Tibial nerve (tissue), 4 donors: ENCODE measurements at regions not wholly inside any gene's neighbourhood (a gene's known extent, or its start where the extent isn't known, plus 50 kb on each side); places are given as distances from the start of the nearest gene placed in this dataset.
"Not testable (repeated sequence)": the region's sequence is repeated elsewhere in the genome, so short reads cannot be mapped to it uniquely, and the experiment has no call there.

ENCODE experiments used
- DNase-seq, 2 donors: peaks; one replicate each; pipeline ENCODE4 v3.0.0-alpha.2; 2019; ENCODE audit warnings: low spot score in 2 of 2
- H3K27ac ChIP-seq, 4 donors: fragments of 200-600 bp; sonication (generic) in 3 of 4; one replicate each; pipeline ENCODE4 v1.5.1; 2017 to 2019; ENCODE audit warnings: mild to moderate bottlenecking in 1 of 4
- H3K27me3 ChIP-seq, 2 donors: fragments of 200-600 bp; sonication (generic) in 1 of 2; one replicate each; pipeline versions ENCODE4 v1.5.1 to v1.6.0; 2017 to 2019
- H3K36me3 ChIP-seq, 3 donors: fragments of 200-600 bp; sonication (generic); one replicate each; pipeline ENCODE4 v1.5.1; 2018 to 2019
- H3K4me1 ChIP-seq, 4 donors: fragments of 200-600 bp; sonication (generic) in 3 of 4; one replicate each; pipeline ENCODE4 v1.5.1; 2017 to 2019
- H3K4me3 ChIP-seq, 4 donors: fragments of 200-600 bp; sonication (generic) in 3 of 4; one replicate each; pipeline ENCODE4 v1.5.1; 2017 to 2019; ENCODE audit warnings: mild to moderate bottlenecking in 1 of 4, moderate library complexity in 1 of 4
- H3K9me3 ChIP-seq, 4 donors: fragments of 200-600 bp; sonication (generic) in 3 of 4; one replicate each; pipeline ENCODE4 v1.5.1; 2017 to 2019
- EP300 ChIP-seq, 2 donors: sonication (generic); formaldehyde crosslinking; IDR thresholded peaks; one replicate each; pipeline ENCODE4 v1.6.1; 2017; ENCODE audit warnings: antibody characterized with exemption in 2 of 2, mild to moderate bottlenecking in 1 of 2
- POLR2A ChIP-seq, 2 donors: fragments of 450-650 bp; IDR thresholded peaks; one replicate each; pipeline ENCODE4 v1.6.1; 2017; ENCODE audit warnings: antibody characterized with exemption in 2 of 2, mild to moderate bottlenecking in 2 of 2, moderate library complexity in 2 of 2
- WGBS, 2 donors: methylation state at CpG; one replicate each; pipeline ENCODE4 v1.1.5; 2018; 5-methylcytosine and 5-hydroxymethylcytosine counted together
- TF ChIP-seq, protein P1 (sequence below), 5 experiments: fragments of 200-600 bp in 3 of 5; fragments of 450-650 bp in 2 of 5; sonication (generic) in 3 of 5; IDR thresholded peaks; one replicate each; pipeline ENCODE4 v1.5.1; 2016 to 2019; ENCODE audit warnings: antibody characterized with exemption in 5 of 5, mild to moderate bottlenecking in 3 of 5, moderate library complexity in 2 of 5

DNA sequence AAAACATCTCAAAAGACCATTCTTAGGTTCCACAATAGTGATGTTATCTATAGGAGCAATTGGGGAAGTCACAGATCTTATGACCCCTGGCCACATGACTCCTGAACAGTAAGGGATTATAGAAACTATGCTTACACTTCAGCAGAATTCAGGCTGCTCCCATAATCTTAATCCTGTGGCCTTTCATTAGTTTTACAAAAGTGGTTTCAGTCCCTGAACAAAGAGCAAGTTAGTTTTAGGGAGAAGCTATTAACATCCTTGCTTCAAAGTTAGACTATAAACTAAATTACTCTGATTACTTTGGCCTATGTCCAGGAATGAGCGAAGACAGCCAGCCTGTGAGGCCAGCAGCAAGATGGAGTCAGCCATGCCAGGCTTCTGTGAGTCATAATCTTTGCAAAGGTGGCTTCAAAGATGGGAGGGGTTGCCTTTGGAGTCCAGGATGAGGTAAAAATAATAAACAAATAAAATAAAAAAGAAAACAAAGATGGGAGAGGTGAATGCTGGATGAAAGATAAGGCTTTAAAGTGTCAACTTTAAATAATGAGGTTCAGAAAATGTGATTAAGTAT lies 168.7 kb upstream of the NDUFV2 start:
- Histone ChIP-seq H3K9me3 (peaks cover 0 to 15% (median 0%) of the 10 kb centered on the region in 4 donors), H3K27me3 (no peaks in the 10 kb centered on the region), H3K4me1 (no peaks in the 10 kb centered on the region), H3K36me3 (no peaks in the 10 kb centered on the region), H3K27ac (no peak overlapping the region), H3K4me3 (no peak overlapping the region)
- TF ChIP-seq POLR2A (IDR thresholded peaks at IDR 0.05) (no peak), EP300 (IDR thresholded peaks at IDR 0.05) (no peak)
- TF ChIP-seq, protein P1, sequence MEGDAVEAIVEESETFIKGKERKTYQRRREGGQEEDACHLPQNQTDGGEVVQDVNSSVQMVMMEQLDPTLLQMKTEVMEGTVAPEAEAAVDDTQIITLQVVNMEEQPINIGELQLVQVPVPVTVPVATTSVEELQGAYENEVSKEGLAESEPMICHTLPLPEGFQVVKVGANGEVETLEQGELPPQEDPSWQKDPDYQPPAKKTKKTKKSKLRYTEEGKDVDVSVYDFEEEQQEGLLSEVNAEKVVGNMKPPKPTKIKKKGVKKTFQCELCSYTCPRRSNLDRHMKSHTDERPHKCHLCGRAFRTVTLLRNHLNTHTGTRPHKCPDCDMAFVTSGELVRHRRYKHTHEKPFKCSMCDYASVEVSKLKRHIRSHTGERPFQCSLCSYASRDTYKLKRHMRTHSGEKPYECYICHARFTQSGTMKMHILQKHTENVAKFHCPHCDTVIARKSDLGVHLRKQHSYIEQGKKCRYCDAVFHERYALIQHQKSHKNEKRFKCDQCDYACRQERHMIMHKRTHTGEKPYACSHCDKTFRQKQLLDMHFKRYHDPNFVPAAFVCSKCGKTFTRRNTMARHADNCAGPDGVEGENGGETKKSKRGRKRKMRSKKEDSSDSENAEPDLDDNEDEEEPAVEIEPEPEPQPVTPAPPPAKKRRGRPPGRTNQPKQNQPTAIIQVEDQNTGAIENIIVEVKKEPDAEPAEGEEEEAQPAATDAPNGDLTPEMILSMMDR (IDR thresholded peaks at IDR 0.05): no peak
- no peak for DNase-seq
- 31 to 57% methylated on average over 1 of the region's 1 CpG for WGBS, 2 donors

DNA sequence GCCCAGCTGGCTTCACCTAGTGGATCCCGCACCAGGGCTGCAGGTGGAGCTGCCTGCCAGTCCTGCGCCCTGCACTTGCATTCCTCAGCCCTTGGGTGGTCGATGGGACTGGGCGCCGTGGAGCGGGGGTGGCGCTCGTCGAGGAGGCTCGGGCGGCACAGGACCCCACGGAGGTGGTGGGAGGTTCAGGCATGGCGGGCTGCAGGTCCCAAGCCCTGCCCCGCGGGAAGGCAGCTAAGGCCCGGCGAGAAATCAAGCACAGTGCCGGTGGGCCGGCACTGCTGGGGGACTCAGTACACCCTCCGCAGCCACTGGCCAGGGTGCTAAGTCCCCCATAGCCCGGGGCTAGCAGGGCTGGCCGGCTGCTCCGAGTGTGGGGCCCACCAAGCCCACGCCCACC lies 167.2 kb upstream of the NDUFV2 start:
- H3K27ac ChIP-seq, H3K4me1 ChIP-seq, H3K9me3 ChIP-seq, H3K27me3 ChIP-seq, DNase-seq, H3K36me3 ChIP-seq, H3K4me3 ChIP-seq: not testable (repeated sequence)
- 98 to 100% methylated on average over 12 to 18 of the region's 24 CpGs for WGBS, 2 donors

DNA sequence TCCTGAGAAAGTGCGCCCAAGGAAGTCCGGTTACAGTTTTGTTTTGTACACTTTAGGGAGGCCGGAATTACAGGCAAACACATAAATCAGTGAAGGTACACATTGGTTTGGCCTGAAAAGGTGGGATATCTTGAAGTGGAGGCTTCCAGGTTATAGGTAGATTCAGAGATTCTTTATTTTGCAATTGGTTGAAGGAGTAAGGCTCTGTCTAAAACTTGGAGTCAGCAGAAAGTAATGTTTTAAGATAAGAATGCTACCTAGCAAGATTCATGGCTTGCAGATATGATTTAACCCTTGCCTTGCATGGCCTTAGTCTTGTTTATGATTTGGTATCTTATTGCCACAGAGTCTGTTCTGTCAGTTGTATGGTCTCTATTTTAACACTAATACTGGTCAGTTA lies 165.9 kb upstream of the NDUFV2 start:
- no peak for DNase-seq
- 75 to 80% methylated on average over 3 of the region's 3 CpGs for WGBS, 2 donors
- no peaks in the 10 kb centered on the region for H3K36me3 ChIP-seq
- H3K27me3 ChIP-seq: no peaks in the 10 kb centered on the region
- TF ChIP-seq POLR2A (IDR thresholded peaks at IDR 0.05): no peak
- TF ChIP-seq, protein P1 (IDR thresholded peaks at IDR 0.05): no peak
- TF ChIP-seq EP300 (IDR thresholded peaks at IDR 0.05): no peak
- H3K4me3 ChIP-seq: no peak overlapping the region
- H3K4me1 ChIP-seq: no peaks in the 10 kb centered on the region
- no peaks in the 10 kb centered on the region for H3K9me3 ChIP-seq
- no peak overlapping the region for H3K27ac ChIP-seq

- no peaks in the 10 kb centered on the region for H3K9me3 ChIP-seq
- 53 to 62% methylated on average over 9 of the region's 9 CpGs for WGBS, 2 donors
Measured at GRCh38 chr18:8937160-8938094, 165.1 kb upstream of the NDUFV2 start.

DNA sequence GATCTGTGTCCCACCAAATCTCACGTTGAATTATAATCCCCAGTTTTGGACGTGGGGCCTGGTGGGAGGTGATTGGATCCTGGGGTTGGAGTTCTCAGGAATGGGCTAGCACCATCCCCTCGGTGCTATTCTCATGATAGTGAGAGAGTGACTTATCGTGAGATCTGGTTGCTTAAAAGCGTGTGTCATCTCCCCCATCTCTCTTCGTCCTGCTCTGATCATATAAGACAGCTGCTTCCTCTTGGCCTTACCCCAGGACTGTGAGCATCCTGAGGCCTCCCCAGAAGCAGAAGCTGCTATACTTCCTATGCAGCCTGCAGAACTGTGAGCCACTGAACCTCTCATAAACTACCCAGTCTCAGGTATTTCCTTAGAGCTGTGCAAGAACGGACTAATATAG lies 163.7 kb upstream of the NDUFV2 start:
- 78 to 81% methylated on average over 7 of the region's 7 CpGs for WGBS, 2 donors

More at GRCh38 chr18:8937160-8938094, 165.1 kb upstream of the NDUFV2 start:
- DNase-seq: no peak
- Histone ChIP-seq H3K4me3 (no peak overlapping the region), H3K36me3 (no peaks in the 10 kb centered on the region), H3K27me3 (no peaks in the 10 kb centered on the region), H3K4me1 (no peaks in the 10 kb centered on the region), H3K27ac (no peak overlapping the region)
- TF ChIP-seq POLR2A (IDR thresholded peaks at IDR 0.05) (no peak), EP300 (IDR thresholded peaks at IDR 0.05) (no peak)
- TF ChIP-seq, protein P1 (IDR thresholded peaks at IDR 0.05): no peak

More for the DNA sequence above, 163.7 kb upstream of the NDUFV2 start:
- Histone ChIP-seq H3K9me3 (no peaks in the 10 kb centered on the region), H3K27me3 (no peaks in the 10 kb centered on the region), H3K36me3 (no peaks in the 10 kb centered on the region), H3K4me3 (no peak overlapping the region), H3K4me1 (no peaks in the 10 kb centered on the region), H3K27ac (no peak overlapping the region)
- no peak for DNase-seq
- TF ChIP-seq, protein P1 (IDR thresholded peaks at IDR 0.05): no peak
- no peak for TF ChIP-seq POLR2A (IDR thresholded peaks at IDR 0.05)
